Thoracic aorta (tissue), 2 donors: ENCODE measurements at regions not wholly inside any gene's neighbourhood (a gene's known extent, or its start where the extent isn't known, plus 50 kb on each side); places are given as distances from the start of the nearest gene placed in this dataset.

Experiments
- ATAC-seq: fragments of 150-250 bp; one replicate; pipeline ENCODE4 v1.8.0; 2017; ENCODE audit warnings: low read depth; ENCODE audit not compliant: insufficient number of reproducible peaks, low FRiP score
- DNase-seq: peaks from one replicate; pipeline ENCODE4 v3.0.0-alpha.2; 2020; ENCODE audit warnings: low spot score
- H3K27ac ChIP-seq, 2 donors: fragments of 200-600 bp; sonication (generic); 1 replicate in 1 of 2; 2 replicates in 1 of 2; pipeline ENCODE4 v1.5.1; 2016; ENCODE audit warnings: mild to moderate bottlenecking in 2 of 2, moderate library complexity in 2 of 2
- H3K27me3 ChIP-seq: fragments of 200-600 bp; sonication (generic); replicated peaks from 2 replicates; pipeline ENCODE4 v1.6.0; 2016; ENCODE audit warnings: mild to moderate bottlenecking; ENCODE audit not compliant: insufficient read depth
- H3K36me3 ChIP-seq: fragments of 200-600 bp; sonication (generic); one replicate; pipeline ENCODE4 v1.5.1; 2016
- H3K4me1 ChIP-seq, 2 donors: fragments of 200-600 bp; sonication (generic); 1 replicate in 1 of 2; 2 replicates in 1 of 2; pipeline versions ENCODE4 v1.5.1 to v1.6.0; 2016; ENCODE audit warnings: low read depth in 2 of 2, mild to moderate bottlenecking in 1 of 2; ENCODE audit not compliant: control insufficient read depth in 1 of 2
- H3K4me3 ChIP-seq: fragments of 200-600 bp; sonication (generic); 2 replicates; pipeline ENCODE4 v1.5.1; 2016; ENCODE audit warnings: mild to moderate bottlenecking
- H3K9me3 ChIP-seq: fragments of 200-600 bp; sonication (generic); 2 replicates; pipeline ENCODE4 v1.5.1; 2016
- TF ChIP-seq, protein P1 (sequence below): fragments of 200-600 bp; sonication (generic); IDR thresholded peaks from one replicate; pipeline ENCODE4 v1.5.1; 2019; ENCODE audit warnings: antibody characterized with exemption

DNA sequence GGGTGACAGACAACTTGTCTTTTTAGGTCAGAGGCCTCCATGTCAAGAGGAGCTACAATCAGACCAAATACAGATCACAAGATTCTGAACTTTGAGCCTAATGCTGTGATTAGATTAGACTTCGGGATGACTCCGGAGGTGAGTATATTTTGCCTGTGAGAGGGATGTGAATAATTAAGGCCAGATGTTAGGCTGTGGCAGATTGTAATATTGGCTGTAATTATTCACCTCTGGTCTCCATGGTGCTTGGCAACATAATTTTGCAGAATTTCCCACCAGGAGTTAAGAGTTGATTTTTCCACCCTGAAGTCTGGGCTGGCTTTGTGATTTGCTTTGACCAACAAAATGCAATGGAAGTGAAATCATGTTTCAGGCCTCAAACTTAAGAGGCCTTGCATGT lies 108.2 kb upstream of the CWC22 start:
- no peaks in the 10 kb centered on the region for H3K27me3 ChIP-seq
- H3K9me3 ChIP-seq: no peaks in the 10 kb centered on the region
- DNase-seq (no peak), ATAC-seq (no peak)
- TF ChIP-seq, protein P1, sequence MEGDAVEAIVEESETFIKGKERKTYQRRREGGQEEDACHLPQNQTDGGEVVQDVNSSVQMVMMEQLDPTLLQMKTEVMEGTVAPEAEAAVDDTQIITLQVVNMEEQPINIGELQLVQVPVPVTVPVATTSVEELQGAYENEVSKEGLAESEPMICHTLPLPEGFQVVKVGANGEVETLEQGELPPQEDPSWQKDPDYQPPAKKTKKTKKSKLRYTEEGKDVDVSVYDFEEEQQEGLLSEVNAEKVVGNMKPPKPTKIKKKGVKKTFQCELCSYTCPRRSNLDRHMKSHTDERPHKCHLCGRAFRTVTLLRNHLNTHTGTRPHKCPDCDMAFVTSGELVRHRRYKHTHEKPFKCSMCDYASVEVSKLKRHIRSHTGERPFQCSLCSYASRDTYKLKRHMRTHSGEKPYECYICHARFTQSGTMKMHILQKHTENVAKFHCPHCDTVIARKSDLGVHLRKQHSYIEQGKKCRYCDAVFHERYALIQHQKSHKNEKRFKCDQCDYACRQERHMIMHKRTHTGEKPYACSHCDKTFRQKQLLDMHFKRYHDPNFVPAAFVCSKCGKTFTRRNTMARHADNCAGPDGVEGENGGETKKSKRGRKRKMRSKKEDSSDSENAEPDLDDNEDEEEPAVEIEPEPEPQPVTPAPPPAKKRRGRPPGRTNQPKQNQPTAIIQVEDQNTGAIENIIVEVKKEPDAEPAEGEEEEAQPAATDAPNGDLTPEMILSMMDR: no peak
- no peaks in the 10 kb centered on the region for H3K4me1 ChIP-seq
- H3K36me3 ChIP-seq: no peaks in the 10 kb centered on the region
- H3K27ac ChIP-seq: no peak overlapping the region
- H3K4me3 ChIP-seq: no peak overlapping the region

DNA sequence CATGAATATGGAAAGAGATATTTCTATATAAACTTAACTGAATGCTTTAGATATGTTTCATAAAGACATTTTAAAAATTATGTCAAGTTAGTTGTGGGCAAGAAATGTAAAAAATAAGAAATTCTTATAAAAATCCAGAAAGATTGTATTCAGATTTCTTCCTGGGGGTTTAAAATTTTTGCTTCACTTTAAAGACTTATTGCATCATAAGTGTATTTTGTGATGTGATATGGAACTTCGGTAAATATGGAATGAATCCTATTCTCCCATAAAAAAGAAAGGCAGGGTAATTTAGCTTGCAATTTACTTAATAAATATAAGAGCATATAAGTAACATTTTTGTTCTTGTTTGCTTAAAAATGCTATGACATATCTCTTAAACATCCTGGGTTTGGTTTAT lies 104.8 kb upstream of the CWC22 start:
- TF ChIP-seq, protein P1: no peak
- DNase-seq: no peak
- Histone ChIP-seq H3K36me3 (no peaks in the 10 kb centered on the region), H3K27ac (no peak overlapping the region), H3K27me3 (no peaks in the 10 kb centered on the region), H3K4me1 (no peaks in the 10 kb centered on the region), H3K4me3 (no peak overlapping the region), H3K9me3 (no peaks in the 10 kb centered on the region)
- no peak for ATAC-seq

DNA sequence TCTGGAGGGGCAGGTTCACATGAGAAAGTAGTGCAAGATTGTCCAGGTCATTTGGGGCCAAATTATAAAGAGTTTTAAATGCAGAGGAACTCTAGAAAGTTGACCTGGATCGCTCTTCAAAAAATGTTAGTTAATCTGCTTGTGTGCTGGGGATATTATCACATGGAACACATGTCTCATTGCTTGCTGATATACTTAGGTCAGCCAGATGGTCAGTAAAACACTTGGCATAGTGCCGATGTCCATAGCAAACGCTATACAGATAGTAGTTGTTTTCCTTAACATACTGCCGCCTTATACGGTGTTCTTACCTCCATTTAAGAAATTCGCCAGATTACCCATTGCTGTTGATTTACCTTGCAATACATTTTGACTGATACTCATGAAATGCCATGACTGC lies 103.4 kb upstream of the CWC22 start:
- Histone ChIP-seq H3K36me3 (no peaks in the 10 kb centered on the region), H3K9me3 (no peaks in the 10 kb centered on the region), H3K4me1 (no peaks in the 10 kb centered on the region), H3K27ac (no peak overlapping the region), H3K4me3 (no peak overlapping the region), H3K27me3 (no peaks in the 10 kb centered on the region)
- DNase-seq: no peak
- TF ChIP-seq, protein P1: no peak
- ATAC-seq: no peak

DNA sequence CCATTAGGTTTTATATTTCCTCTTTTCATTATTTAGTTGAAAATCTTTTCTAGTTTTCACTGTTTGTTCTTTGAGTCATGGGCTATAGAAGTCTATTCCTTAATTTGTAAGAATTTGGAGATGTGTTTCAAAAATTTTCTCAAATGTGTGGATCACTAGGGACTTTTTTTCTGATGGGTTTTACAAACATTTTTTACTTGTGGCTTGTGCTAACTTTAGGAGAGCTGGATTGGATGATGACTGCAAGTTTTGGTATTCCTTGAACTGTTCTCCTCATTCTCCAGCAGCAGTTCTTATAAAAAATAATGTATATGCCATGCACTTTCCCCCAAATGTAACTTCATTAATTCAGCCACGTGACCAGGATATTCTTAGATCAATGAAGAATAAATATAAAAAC lies 94.7 kb upstream of the CWC22 start:
- H3K27me3 ChIP-seq: no peaks in the 10 kb centered on the region
- DNase-seq (no peak), ATAC-seq (no peak)
- no peaks in the 10 kb centered on the region for H3K9me3 ChIP-seq
- no peak overlapping the region for H3K4me3 ChIP-seq
- TF ChIP-seq, protein P1: no peak
- no peaks in the 10 kb centered on the region for H3K36me3 ChIP-seq
- no peak overlapping the region for H3K27ac ChIP-seq
- H3K4me1 ChIP-seq: no peaks in the 10 kb centered on the region

DNA sequence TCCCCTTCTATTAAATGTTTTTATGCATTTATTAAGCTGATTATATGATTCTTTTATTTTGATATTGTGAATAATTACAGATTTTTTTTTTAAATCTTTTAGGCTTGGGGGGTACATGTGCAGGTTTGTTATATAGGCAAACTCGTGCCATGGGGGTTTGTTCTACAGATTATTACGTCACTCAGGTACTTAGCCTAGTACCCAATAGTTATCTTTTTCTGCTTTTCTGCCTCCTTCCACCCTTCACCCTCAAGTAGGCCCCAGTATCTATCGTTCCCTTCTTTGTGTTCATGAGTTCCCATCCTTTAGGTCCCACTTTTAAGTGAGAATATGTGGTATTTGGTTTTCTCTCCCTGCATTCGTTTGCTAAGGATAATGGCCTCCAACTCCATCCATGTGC lies 92.2 kb upstream of the CWC22 start:
- TF ChIP-seq, protein P1: no peak
- no peak for DNase-seq
- no peaks in the 10 kb centered on the region for H3K4me1 ChIP-seq
- no peak overlapping the region for H3K27ac ChIP-seq
- no peaks in the 10 kb centered on the region for H3K27me3 ChIP-seq
- no peaks in the 10 kb centered on the region for H3K9me3 ChIP-seq
- H3K36me3 ChIP-seq: no peaks in the 10 kb centered on the region
- ATAC-seq: no peak
- no peak overlapping the region for H3K4me3 ChIP-seq
